ENCODE measurements at regions not wholly inside any gene's neighbourhood (a gene's known extent, or its start where the extent isn't known, plus 50 kb on each side); places are given as distances from the start of the nearest gene placed in this dataset.

- peaks cover 0 to 16% (median 0%) of the 10 kb centered on the region in 9 donors for H3K27me3 ChIP-seq
- no peaks in the 10 kb centered on the region for H3K36me3 ChIP-seq
- intact Hi-C loops (cut with DNase I): no loop called here
- H3K9me3 ChIP-seq: peaks cover 0 to 16% (median 0%) of the 10 kb centered on the region in 12 donors
- 64 to 72% (median 71%) methylated on average over 33 to 34 of the region's 34 CpGs for WGBS, 4 donors
- H3K4me1 ChIP-seq: no peaks in the 10 kb centered on the region
- TF ChIP-seq CTCF (IDR thresholded peaks at IDR 0.05) (no peak), POLR2A (IDR thresholded peaks at IDR 0.05) (no peak)
- no peak overlapping the region for H3K4me3 ChIP-seq
- H3K27ac ChIP-seq: peak overlapping the region in 2 of 12 donors; percentile 32 to 34
- DNase-seq: peak in 1 of 5 donors; percentile 53
- ATAC-seq: peak in 3 of 4 donors; percentile 13 to 58 (median 47)
Observed at GRCh38 chr18:78123926-78124797, 855.5 kb upstream of the SALL3 start.

- H3K4me1 ChIP-seq: no peaks in the 10 kb centered on the region
- no peak for ATAC-seq
- TF ChIP-seq POLR2A (IDR thresholded peaks at IDR 0.05): no peak
- no peak for TF ChIP-seq CTCF (IDR thresholded peaks at IDR 0.05)
- peaks cover 0 to 4% (median 0%) of the 10 kb centered on the region in 12 donors for H3K9me3 ChIP-seq
- no peaks in the 10 kb centered on the region for H3K36me3 ChIP-seq
- intact Hi-C loops (cut with DNase I): no loop called here
- no peak overlapping the region for H3K27ac ChIP-seq
- WGBS, 4 donors: 86 to 95% (median 92%) methylated on average over 7 of the region's 7 CpGs
- DNase-seq: no peak
- H3K27me3 ChIP-seq: peaks cover 0 to 23% (median 0%) of the 10 kb centered on the region in 9 donors
- H3K4me3 ChIP-seq: no peak overlapping the region
Observed at GRCh38 chr18:78125206-78125896, 854.3 kb upstream of the SALL3 start.

GRCh38 chr18:78126106-78126505, 853.5 kb upstream of the SALL3 start:
- WGBS, 4 donors: 89 to 95% (median 94%) methylated on average over 13 of the region's 13 CpGs
- H3K4me3 ChIP-seq: no peak overlapping the region
- peaks cover 0 to 23% (median 0%) of the 10 kb centered on the region in 9 donors for H3K27me3 ChIP-seq
- DNase-seq: no peak
- no peaks in the 10 kb centered on the region for H3K36me3 ChIP-seq
- no peak for ATAC-seq
- no peak overlapping the region for H3K27ac ChIP-seq
- H3K4me1 ChIP-seq: no peaks in the 10 kb centered on the region
- no peak for TF ChIP-seq CTCF (IDR thresholded peaks at IDR 0.05)
- no peak for TF ChIP-seq POLR2A (IDR thresholded peaks at IDR 0.05)
- no peaks in the 10 kb centered on the region for H3K9me3 ChIP-seq
- intact Hi-C loops (cut with DNase I): no loop called here

- Histone ChIP-seq H3K9me3 (no peaks in the 10 kb centered on the region), H3K27ac (no peak overlapping the region), H3K36me3 (no peaks in the 10 kb centered on the region), H3K4me1 (no peaks in the 10 kb centered on the region), H3K27me3 (peaks cover 0 to 23% (median 0%) of the 10 kb centered on the region in 9 donors), H3K4me3 (no peak overlapping the region)
- 74 to 84% (median 80%) methylated on average over 21 of the region's 21 CpGs for WGBS, 4 donors
- TF ChIP-seq POLR2A (IDR thresholded peaks at IDR 0.05) (no peak), CTCF (IDR thresholded peaks at IDR 0.05) (no peak)
- no peak for DNase-seq
- ATAC-seq: no peak
- intact Hi-C loops (cut with DNase I): no loop called here
Observed at GRCh38 chr18:78126536-78126935, 853.1 kb upstream of the SALL3 start.

All from heart left ventricle (tissue), 16 donors.